ENCODE measurements at regions not wholly inside any gene's neighbourhood (a gene's known extent, or its start where the extent isn't known, plus 50 kb on each side); places are given as distances from the start of the nearest gene placed in this dataset.

GRCh38 chr11:95508219-95508890 is 277.4 kb upstream of the SESN3 start:
- no peak for TF ChIP-seq CTCF (conservative IDR thresholded peaks at IDR 0.05 in 1 of 2, IDR thresholded peaks at IDR 0.05 in 1 of 2; ENCODE audit: low read depth in 1 of 2, low read length in 2 of 2)
- TF ChIP-seq EZH2 (IDR thresholded peaks at IDR 0.05; ENCODE audit: low read length, missing control alignments) = no peak
